Inferior parietal cortex (tissue), 1 donor: ENCODE measurements at regions not wholly inside any gene's neighbourhood (a gene's known extent, or its start where the extent isn't known, plus 50 kb on each side); places are given as distances from the start of the nearest gene placed in this dataset.
"Not testable (repeated sequence)": the region's sequence is repeated elsewhere in the genome, so short reads cannot be mapped to it uniquely, and the experiment has no call there.

ENCODE experiments used
- DNase-seq: peaks from one replicate; pipeline ENCODE4 v3.0.0-alpha.2; 2016; ENCODE audit errors: extremely low spot score

GRCh38 chr6:67094431-67094946 lies 1387.5 kb upstream of the EYS start:
- DNase-seq = no peak

GRCh38 chr6:67073938-67074337 lies 1366.9 kb upstream of the EYS start:
- no peak for DNase-seq

- no peak for DNase-seq
Measured at GRCh38 chr6:67068781-67069180, 1361.8 kb upstream of the EYS start.

- no peak for DNase-seq
Measured at GRCh38 chr6:67064323-67064722, 1357.3 kb upstream of the EYS start.

GRCh38 chr6:67047996-67048395 lies 1341.0 kb upstream of the EYS start:
- no peak for DNase-seq

- DNase-seq = no peak
Measured at GRCh38 chr6:67045076-67045475, 1338.0 kb upstream of the EYS start.

- no peak for DNase-seq
Measured at GRCh38 chr6:67031451-67031850, 1324.4 kb upstream of the EYS start.

GRCh38 chr6:67030861-67031260 lies 1323.8 kb upstream of the EYS start:
- DNase-seq = no peak

GRCh38 chr6:67016921-67017460 lies 1310.0 kb upstream of the EYS start:
- no peak for DNase-seq

- no peak for DNase-seq
Measured at GRCh38 chr6:67011441-67011840, 1304.4 kb upstream of the EYS start.

- no peak for DNase-seq
Measured at GRCh38 chr6:67009818-67010217, 1302.8 kb upstream of the EYS start.

GRCh38 chr6:67003844-67004243 lies 1296.8 kb upstream of the EYS start:
- no peak for DNase-seq

- DNase-seq = no peak
Measured at GRCh38 chr6:67000121-67000520, 1293.1 kb upstream of the EYS start.

GRCh38 chr6:66997579-66997978 lies 1290.6 kb upstream of the EYS start:
- not testable (repeated sequence) for DNase-seq

- DNase-seq = no peak
Measured at GRCh38 chr6:66995669-66996068, 1288.6 kb upstream of the EYS start.

GRCh38 chr6:66993708-66994107 lies 1286.7 kb upstream of the EYS start:
- not testable (repeated sequence) for DNase-seq

- no peak for DNase-seq
Measured at GRCh38 chr6:66993272-66993671, 1286.2 kb upstream of the EYS start.

GRCh38 chr6:66992660-66993059 lies 1285.6 kb upstream of the EYS start:
- DNase-seq = no peak

- DNase-seq = no peak
Measured at GRCh38 chr6:66986940-66987339, 1279.9 kb upstream of the EYS start.

GRCh38 chr6:66985816-66986215 lies 1278.8 kb upstream of the EYS start:
- DNase-seq = no peak

GRCh38 chr6:66970373-66970772 lies 1263.3 kb upstream of the EYS start:
- DNase-seq = no peak

GRCh38 chr6:66965227-66965626 lies 1258.2 kb upstream of the EYS start:
- DNase-seq = no peak

GRCh38 chr6:66964216-66964615 lies 1257.2 kb upstream of the EYS start:
- DNase-seq = no peak

- DNase-seq = no peak
Measured at GRCh38 chr6:66962082-66962481, 1255.1 kb upstream of the EYS start.
